Heart right ventricle (tissue), 16 donors: ENCODE measurements at regions not wholly inside any gene's neighbourhood (a gene's known extent, or its start where the extent isn't known, plus 50 kb on each side); places are given as distances from the start of the nearest gene placed in this dataset.
"Not testable (repeated sequence)": the region's sequence is repeated elsewhere in the genome, so short reads cannot be mapped to it uniquely, and the experiment has no call there.

Experiments
- ATAC-seq, 8 donors: fragments of 200-7000 bp; cut with Tn5 transposase; one replicate each; pipeline ENCODE4 v1.9.1; 2020; ENCODE audit warnings: mild to moderate bottlenecking in 8 of 8, moderate library complexity in 8 of 8, moderate number of reproducible peaks in 1 of 8
- DNase-seq, 2 donors: peaks; one replicate each; pipeline ENCODE4 v3.0.0-alpha.2; 2020
- H3K27ac ChIP-seq, 10 donors: fragments of 200-600 bp; sonication (generic) in 2 of 10; one replicate each; pipeline versions ENCODE4 v1.5.0 to v1.8.0; 2020 to 2022; ENCODE audit warnings: mild to moderate bottlenecking in 3 of 10
- H3K27me3 ChIP-seq, 7 donors: fragments of 200-600 bp; one replicate each; pipeline ENCODE4 v1.8.0; 2021 to 2022; ENCODE audit warnings: mild to moderate bottlenecking in 2 of 7
- H3K36me3 ChIP-seq, 9 donors: fragments of 200-600 bp; sonication (generic) in 1 of 9; one replicate each; pipeline versions ENCODE4 v1.5.0 to v1.8.0; 2020 to 2022; ENCODE audit warnings: mild to moderate bottlenecking in 2 of 9
- H3K4me1 ChIP-seq, 9 donors: fragments of 200-600 bp; sonication (generic) in 1 of 9; one replicate each; pipeline versions ENCODE4 v1.5.0 to v1.8.0; 2020 to 2022; ENCODE audit warnings: mild to moderate bottlenecking in 4 of 9
- H3K4me3 ChIP-seq, 10 donors: fragments of 200-600 bp; sonication (generic) in 2 of 10; one replicate each; pipeline versions ENCODE4 v1.5.0 to v1.8.0; 2020 to 2022; ENCODE audit warnings: mild to moderate bottlenecking in 7 of 10, moderate library complexity in 2 of 10
- H3K9me3 ChIP-seq, 11 donors: fragments of 200-600 bp in 10 of 11; sonication (generic) in 2 of 11; one replicate each; pipeline versions ENCODE4 v1.5.0 to v1.8.0; 2013 to 2022; ENCODE audit warnings: mild to moderate bottlenecking in 2 of 11, control low read depth in 1 of 11, moderate library complexity in 1 of 11
- CTCF ChIP-seq, 9 donors: fragments of 200-600 bp; sonication (generic) in 2 of 9; IDR thresholded peaks; one replicate each; pipeline versions ENCODE4 v1.5.0 to v1.8.0; 2021 to 2022; ENCODE audit warnings: antibody characterized with exemption in 9 of 9, mild to moderate bottlenecking in 5 of 9, moderate library complexity in 1 of 9
- WGBS, 2 donors: extraction: QIAGEN DNeasy Blood & Tissue Kit; methylation state at CpG; one replicate each; pipeline ENCODE4 v1.1.7; 2013; ENCODE audit warnings: inconsistent platforms in 1 of 2; 5-methylcytosine and 5-hydroxymethylcytosine counted together
- intact Hi-C, 10 donors: fragments of 100-400 bp; cut with DNase I; formaldehyde crosslinking; loops; one replicate each; pipeline versions ENCODE4 v1.11.1 to v1.14.2; 2022
- donor health status: Arrhythmogenic right ventricular cardiomyopathy.
- donor health status: ischemic (EF 13 %, LVEDD 7.1; RV severe dilation, severe dysfunction).
- donor health status: healthy with polysubstance abuse.
- donor health status: DM: no; HTN: yes; CAD: no.
- donor health status: DM: no; HTN: no; CAD: no.
- donor health status: ischemic (EF 25% LVEDD 6.9; RV normal size, moderate dysfunction).
- donor health status: ischemic (EF 25% LVEDD 5.7; RV mildly dilated, moderate dysfunction).
- donor health status: healthy.
- donor health status: DM: yes; HTN: yes; CAD: no.
- donor health status: Ischemic cardiomyopathy.
- donor health status: ischemic (EF 35%, LVEDD 5.7; RV mildly dilated, moderate dysfunction).
- donor health status: nonischemic (EF 11% LVEDD 7.7; RV severe dilation, severe dysfunction).
- donor health status: DM: yes; HTN: yes; CAD: no.
- donor health status: PGD.
- donor health status: ischemic (EF 29% LVEDD 5.4; RV normal size, mild dysfunction).
- donor health status: nonischemic (EF 23%, LVEDD 6.1; RV moderate dilation, normal function).

- Histone ChIP-seq H3K9me3 (peaks cover 0 to 7% (median 0%) of the 10 kb centered on the region in 11 donors), H3K4me3 (no peak overlapping the region), H3K4me1 (no peaks in the 10 kb centered on the region), H3K27ac (no peak overlapping the region), H3K27me3 (no peaks in the 10 kb centered on the region), H3K36me3 (no peaks in the 10 kb centered on the region)
- no peak for DNase-seq
- intact Hi-C loops = no loop called here
- ATAC-seq = no peak
- WGBS, 2 donors = 97% methylated on average over 28 of the region's 28 CpGs
- TF ChIP-seq CTCF (IDR thresholded peaks at IDR 0.05) = no peak
Observed at GRCh38 chr4:131764730-131765129, 1384.4 kb upstream of the PCDH10 start.

- intact Hi-C loops, H3K27ac ChIP-seq, H3K9me3 ChIP-seq, DNase-seq, ATAC-seq, H3K27me3 ChIP-seq, H3K36me3 ChIP-seq, H3K4me3 ChIP-seq, H3K4me1 ChIP-seq: not testable (repeated sequence)
- 14 to 23% methylated on average over 3 of the region's 3 CpGs for WGBS, 2 donors
Observed at GRCh38 chr4:131774382-131774781, 1374.7 kb upstream of the PCDH10 start.

GRCh38 chr4:131810565-131810964, 1338.5 kb upstream of the PCDH10 start:
- H3K36me3 ChIP-seq, H3K27ac ChIP-seq, H3K4me3 ChIP-seq, intact Hi-C loops, H3K4me1 ChIP-seq, ATAC-seq, H3K27me3 ChIP-seq, DNase-seq: not testable (repeated sequence)
- peaks cover 0 to 17% (median 3%) of the 10 kb centered on the region in 11 donors for H3K9me3 ChIP-seq
- WGBS, 2 donors = 59 to 83% methylated on average over 3 of the region's 3 CpGs
